Head of caudate nucleus (tissue), 42 donors: ENCODE measurements at regions not wholly inside any gene's neighbourhood (a gene's known extent, or its start where the extent isn't known, plus 50 kb on each side); places are given as distances from the start of the nearest gene placed in this dataset.

Experiments used
- DNase-seq, 42 donors: peaks; one replicate each; pipeline versions ENCODE4 v3.0.0 to v3.0.0-alpha.2; 2020 to 2021; ENCODE audit warnings: mixed read lengths in 7 of 42
- intact Hi-C: fragments of 100-400 bp; cut with DNase I; formaldehyde crosslinking; loops from one replicate; pipeline ENCODE4 v1.15.0; 2022

GRCh38 chr12:85657836-85658630, 178.2 kb downstream of the RASSF9 start:
- no peak for DNase-seq
- intact Hi-C loops: no loop called here

GRCh38 chr12:85659754-85660530, 176.3 kb downstream of the RASSF9 start:
- intact Hi-C loops: no loop called here
- DNase-seq: no peak

GRCh38 chr12:85661461-85662206, 174.6 kb downstream of the RASSF9 start:
- intact Hi-C loops: no loop called here
- no peak for DNase-seq

- intact Hi-C loops: no loop called here
- DNase-seq: no peak
Measured at GRCh38 chr12:85662207-85662602, 174.0 kb downstream of the RASSF9 start.

- intact Hi-C loops: no loop called here
- DNase-seq: no peak
Measured at GRCh38 chr12:85663631-85664030, 172.6 kb downstream of the RASSF9 start.

- intact Hi-C loops: no loop called here
- DNase-seq: no peak
Measured at GRCh38 chr12:85664429-85664828, 171.8 kb downstream of the RASSF9 start.

GRCh38 chr12:85669911-85670310, 166.3 kb downstream of the RASSF9 start:
- DNase-seq: no peak
- intact Hi-C loops: no loop called here

GRCh38 chr12:85672436-85672835, 163.8 kb downstream of the RASSF9 start:
- DNase-seq: no peak
- intact Hi-C loops: no loop called here

GRCh38 chr12:85673921-85674420, 162.2 kb downstream of the RASSF9 start:
- intact Hi-C loops: no loop called here
- no peak for DNase-seq

GRCh38 chr12:85676816-85677749, 159.1 kb downstream of the RASSF9 start:
- intact Hi-C loops: no loop called here
- DNase-seq: no peak

- intact Hi-C loops: no loop called here
- no peak for DNase-seq
Measured at GRCh38 chr12:85679296-85679695, 156.9 kb downstream of the RASSF9 start.

- no peak for DNase-seq
- intact Hi-C loops: no loop called here
Measured at GRCh38 chr12:85680881-85681280, 155.3 kb downstream of the RASSF9 start.

- DNase-seq: no peak
- intact Hi-C loops: no loop called here
Measured at GRCh38 chr12:85681333-85681732, 154.9 kb downstream of the RASSF9 start.

GRCh38 chr12:85683051-85683450, 153.2 kb downstream of the RASSF9 start:
- intact Hi-C loops: no loop called here

GRCh38 chr12:85688837-85689236, 147.4 kb downstream of the RASSF9 start:
- intact Hi-C loops: no loop called here
- no peak for DNase-seq

More at GRCh38 chr12:85683051-85683450, 153.2 kb downstream of the RASSF9 start:
- no peak for DNase-seq

- DNase-seq: no peak
- intact Hi-C loops: no loop called here
Measured at GRCh38 chr12:85690146-85690545, 146.1 kb downstream of the RASSF9 start.

GRCh38 chr12:85693093-85693665, 143.0 kb downstream of the RASSF9 start:
- intact Hi-C loops: no loop called here
- DNase-seq: no peak

GRCh38 chr12:85695097-85695715, 141.0 kb downstream of the RASSF9 start:
- DNase-seq: no peak
- intact Hi-C loops: no loop called here
